ENCODE measurements at regions not wholly inside any gene's neighbourhood (a gene's known extent, or its start where the extent isn't known, plus 50 kb on each side); places are given as distances from the start of the nearest gene placed in this dataset.

- H3K27ac Mint-ChIP-seq, result peak overlapping the region in 1 of 3 experiments; percentile 71; a peak in 1 of 7 replicates
- no peak for DNase-seq
- H2BK12ac ChIP-seq (ENCODE audit: insufficient read length, low read depth, low read length), result no peak overlapping the region
- no peaks in the 10 kb centered on the region for H3K4me1 Mint-ChIP-seq
- H4K5ac ChIP-seq (ENCODE audit: insufficient read length, low read depth, low read length), result no peak overlapping the region
- H2AK5ac ChIP-seq (ENCODE audit: insufficient read length, low read length), result no peak overlapping the region
- no CpG with 5 or more reads among the region's 4 CpGs for WGBS (ENCODE audit: extremely low coverage, insufficient read length, low lambda C conversion rate)
- H3K4ac ChIP-seq (ENCODE audit: low read depth, low read length), result no peak overlapping the region
- H4K20me1 ChIP-seq (ENCODE audit: control insufficient read depth, insufficient read depth, insufficient read length), result no peaks in the 10 kb centered on the region
- no peak overlapping the region for H3K14ac ChIP-seq (ENCODE audit: insufficient read depth, low read length)
- H3K79me1 ChIP-seq (ENCODE audit: insufficient read depth, low read depth, low read length, poor library complexity, severe bottlenecking), result no peaks in the 10 kb centered on the region
- no peak overlapping the region for H2BK15ac ChIP-seq (ENCODE audit: low read depth, low read length)
- no peak overlapping the region for H4K8ac ChIP-seq (replicated peaks; ENCODE audit: insufficient read length, low read depth, low read length)
- H3K27me3 Mint-ChIP-seq (ENCODE audit: low read depth), result no peaks in the 10 kb centered on the region
- H3K18ac ChIP-seq (ENCODE audit: insufficient read length, low read depth, low read length), result no peak overlapping the region
- no peak overlapping the region for H4K91ac ChIP-seq (ENCODE audit: insufficient read length, low read depth, low read length)
- H3K4me1 ChIP-seq (ENCODE audit: insufficient read depth, low read length), result no peaks in the 10 kb centered on the region
- H3K27ac ChIP-seq (ENCODE audit: insufficient read length, low read depth, low read length), result no peak overlapping the region
- no peaks in the 10 kb centered on the region for H3K23me2 ChIP-seq (ENCODE audit: insufficient read length, low read depth, low read length, poor library complexity, severe bottlenecking)
- no peak overlapping the region for H3K23ac ChIP-seq (ENCODE audit: insufficient read length, low read depth, low read length)
- no peak overlapping the region for H3K4me2 ChIP-seq (ENCODE audit: insufficient read depth, insufficient read length, low read length)
- no peak overlapping the region for H3K56ac ChIP-seq (ENCODE audit: insufficient read length, low read depth, low read length)
- no peak overlapping the region for H3K9ac ChIP-seq (ENCODE audit: extremely low read depth, insufficient read length, low read length)
- TF ChIP-seq CTCF (conservative IDR thresholded peaks at IDR 0.05), result no peak
- H2BK20ac ChIP-seq (ENCODE audit: low read depth, low read length, poor library complexity, severe bottlenecking), result no peak overlapping the region
- H3K27me3 ChIP-seq (ENCODE audit: insufficient read depth, low read length), result no peaks in the 10 kb centered on the region
- no peaks in the 10 kb centered on the region; a peak in 2 of 5 replicates for H3K9me3 Mint-ChIP-seq
- H3K36me3 Mint-ChIP-seq (ENCODE audit: insufficient read depth in 1 of 3, low read depth in 3 of 3), result no peaks in the 10 kb centered on the region
- H2AFZ ChIP-seq (ENCODE audit: low read length), result no peak overlapping the region
- no peak overlapping the region for H3T11ph ChIP-seq (ENCODE audit: low read length)
- H3K9me3 ChIP-seq (ENCODE audit: control insufficient read depth, low read depth, low read length), result no peaks in the 10 kb centered on the region
- no peak overlapping the region for H2BK5ac ChIP-seq (ENCODE audit: insufficient read length, low read length)
- no peak overlapping the region for H2BK120ac ChIP-seq (ENCODE audit: low read depth, low read length, poor library complexity, severe bottlenecking)
- H3K79me2 ChIP-seq (ENCODE audit: insufficient read depth, low read length), result no peaks in the 10 kb centered on the region
- no peak overlapping the region for H3K4me3 Mint-ChIP-seq
These were observed 335.0 kb downstream of the DNAH5 start for GRCh38 chr5:13609504-13609903.
